Fibroblast of the conjunctiva (primary cell): ENCODE measurements at regions not wholly inside any gene's neighbourhood (a gene's known extent, or its start where the extent isn't known, plus 50 kb on each side); places are given as distances from the start of the nearest gene placed in this dataset.
"Not testable (repeated sequence)": the region's sequence is repeated elsewhere in the genome, so short reads cannot be mapped to it uniquely, and the experiment has no call there.

Experiments used
- DNase-seq: peaks from one replicate; pipeline ENCODE4 v3.0.0-alpha.2; 2010; ENCODE audit warnings: low read depth

DNA sequence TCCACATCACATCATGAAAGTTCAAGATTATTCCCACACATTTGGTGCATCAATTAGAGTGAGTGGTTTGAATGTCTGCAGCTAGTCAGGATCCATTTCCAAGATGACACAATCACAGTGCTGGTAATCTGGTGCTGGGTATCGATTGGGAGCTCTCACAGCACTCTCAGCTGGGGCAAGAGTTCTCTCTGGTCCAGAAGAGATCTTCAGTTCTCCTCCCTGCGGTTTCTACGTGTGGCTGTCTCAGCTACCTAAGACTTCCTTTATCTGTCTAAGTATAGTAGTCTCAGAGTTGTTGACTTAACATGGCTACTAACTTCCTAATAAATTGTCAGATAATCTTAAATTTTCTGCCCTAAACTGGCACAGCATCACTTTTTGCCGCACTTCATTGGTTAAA lies 358.0 kb upstream of the BRINP3 start:
- DNase-seq: no peak

DNA sequence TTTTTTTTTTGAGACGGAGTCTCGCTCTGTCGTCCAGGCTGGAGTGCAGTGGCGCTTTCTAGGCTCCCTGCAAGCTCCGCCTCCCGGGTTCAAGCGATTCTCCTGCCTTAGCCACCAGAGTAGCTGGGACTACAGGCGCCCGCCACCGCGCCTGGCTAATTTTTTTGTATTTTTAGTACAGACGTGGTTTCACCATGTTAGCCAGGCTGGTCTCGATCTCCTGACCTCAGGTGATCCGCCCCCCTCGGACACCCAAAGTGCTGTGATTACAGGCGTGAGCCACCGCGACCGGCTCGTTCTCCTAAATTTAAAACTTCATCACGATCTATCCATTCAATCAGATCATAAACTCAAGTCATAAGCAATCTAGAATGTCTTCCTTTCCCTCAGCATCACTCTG lies 359.5 kb upstream of the BRINP3 start:
- DNase-seq: not testable (repeated sequence)

DNA sequence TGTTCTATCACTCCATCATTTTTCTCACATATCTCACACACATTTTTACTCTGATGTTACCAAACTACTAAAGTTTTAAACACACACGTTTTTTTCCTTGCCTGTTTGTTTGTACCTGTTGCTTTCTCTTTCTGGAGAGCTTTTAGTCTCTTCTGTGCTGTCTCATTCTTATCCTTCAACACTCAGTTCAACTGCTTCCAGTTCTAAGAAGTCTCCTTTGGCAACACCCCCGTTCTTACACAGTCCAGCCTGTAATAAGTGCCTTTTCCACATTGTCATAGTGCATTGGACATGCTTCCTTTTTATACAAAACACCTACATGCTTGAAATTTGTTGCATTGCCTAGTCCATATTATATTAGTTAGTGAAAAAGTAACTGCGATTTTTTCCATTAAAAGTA lies 360.2 kb upstream of the BRINP3 start:
- DNase-seq: no peak

DNA sequence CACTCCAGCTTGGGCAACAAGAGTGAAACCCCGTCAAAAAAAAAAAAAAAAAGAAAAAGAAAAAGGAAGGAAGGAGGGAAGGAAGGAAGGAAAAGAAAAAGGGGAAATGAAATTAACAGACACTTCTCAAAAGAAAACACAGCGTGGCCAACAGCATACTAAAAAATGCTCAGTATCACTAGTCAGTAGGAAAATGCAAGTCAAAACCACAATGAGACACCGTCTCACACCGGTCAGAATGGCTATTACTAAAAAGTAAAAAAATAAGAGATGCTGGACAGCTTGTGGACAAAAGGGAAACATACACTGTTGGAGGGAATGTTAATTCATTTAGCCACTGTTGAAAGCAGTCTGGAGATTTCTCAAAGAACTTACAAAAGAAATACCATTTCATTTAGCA lies 369.5 kb upstream of the BRINP3 start:
- no peak for DNase-seq

DNA sequence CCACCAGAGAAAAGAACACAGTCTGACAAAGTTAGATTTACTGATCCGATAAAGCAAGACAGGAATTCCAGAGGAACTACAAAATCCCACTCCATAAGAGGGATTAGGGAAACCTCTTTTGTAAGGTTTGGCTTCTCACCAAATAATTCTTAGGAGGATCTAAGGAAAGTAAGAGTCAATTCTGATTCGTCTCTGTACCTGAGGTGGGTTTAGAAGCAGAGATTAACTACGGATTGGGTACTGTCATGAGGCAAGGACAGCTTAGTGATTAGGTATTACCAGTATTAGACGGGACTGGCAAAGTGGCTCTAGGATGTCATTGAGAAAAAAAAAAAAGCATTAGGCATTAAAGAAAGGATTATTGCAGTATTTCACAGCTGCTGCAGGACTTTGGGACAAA lies 371.7 kb upstream of the BRINP3 start:
- no peak for DNase-seq

DNA sequence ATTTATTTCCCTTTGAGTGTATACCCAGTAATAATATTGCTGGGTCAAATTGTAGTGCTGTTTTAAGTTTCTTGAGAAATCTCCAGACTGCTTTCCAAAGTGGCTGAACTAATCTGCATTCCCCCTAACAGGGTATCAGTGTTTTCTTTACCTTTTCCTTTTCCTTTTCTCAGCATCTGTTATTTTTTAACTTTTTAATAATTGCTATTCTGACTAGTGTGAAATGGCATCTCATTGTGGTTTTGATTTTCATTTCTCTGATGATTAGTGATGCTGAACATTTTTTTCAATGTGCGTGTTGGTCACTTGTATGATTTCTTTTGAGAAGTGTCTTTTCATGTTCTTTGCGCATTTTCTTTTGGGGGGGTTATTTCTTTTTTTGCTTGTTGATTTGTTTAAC lies 374.9 kb upstream of the BRINP3 start:
- no peak for DNase-seq

DNA sequence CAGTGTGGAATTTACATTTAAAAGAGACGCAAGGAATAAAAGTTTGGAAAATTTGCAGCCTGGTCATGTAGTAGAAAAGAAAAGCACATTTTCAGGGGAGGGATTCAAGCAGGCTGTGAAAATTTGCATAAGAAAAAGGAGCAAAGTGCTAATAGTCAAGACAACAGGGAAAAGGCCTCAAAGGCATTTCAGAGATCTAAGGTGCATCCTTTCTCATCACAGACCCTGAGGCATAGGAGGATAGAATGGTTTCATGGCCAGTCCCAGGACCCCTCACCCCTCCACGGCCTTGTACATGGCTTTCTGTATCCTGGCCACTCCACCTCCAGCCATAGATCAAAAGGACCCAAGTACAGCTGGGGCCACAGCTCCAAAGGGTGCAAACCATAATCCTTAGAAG lies 380.5 kb upstream of the BRINP3 start:
- DNase-seq: no peak

DNA sequence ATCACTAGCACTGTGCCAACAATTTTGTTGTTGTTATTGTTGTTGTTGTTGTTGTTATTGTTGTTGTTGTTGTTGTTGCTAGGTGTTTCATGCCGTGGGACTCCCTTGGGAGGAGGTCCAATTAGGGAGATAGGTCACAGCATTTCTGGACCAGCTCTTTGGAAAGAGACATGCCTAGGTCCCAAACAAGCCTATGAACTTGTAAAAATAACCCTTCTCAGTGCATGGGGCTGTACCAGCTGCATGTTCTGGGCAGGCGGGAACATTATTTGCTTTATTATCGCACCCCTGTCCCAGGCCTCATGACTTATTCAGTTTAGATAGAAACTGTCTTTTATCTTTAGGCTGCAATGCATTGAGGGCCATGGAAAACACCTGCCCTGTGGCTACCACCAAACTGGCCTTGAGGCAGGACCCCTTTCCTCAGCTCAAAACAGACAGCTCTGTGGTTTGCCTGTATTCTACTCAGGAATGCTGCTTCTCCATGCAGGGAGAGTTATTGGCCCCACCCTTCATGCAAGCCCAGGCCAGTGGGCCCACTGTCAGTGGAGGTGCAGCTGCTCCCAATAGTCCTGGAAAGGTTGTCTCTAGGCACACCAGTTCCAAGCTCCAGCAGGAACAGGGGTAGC lies 386.5 kb upstream of the BRINP3 start:
- DNase-seq: no peak

DNA sequence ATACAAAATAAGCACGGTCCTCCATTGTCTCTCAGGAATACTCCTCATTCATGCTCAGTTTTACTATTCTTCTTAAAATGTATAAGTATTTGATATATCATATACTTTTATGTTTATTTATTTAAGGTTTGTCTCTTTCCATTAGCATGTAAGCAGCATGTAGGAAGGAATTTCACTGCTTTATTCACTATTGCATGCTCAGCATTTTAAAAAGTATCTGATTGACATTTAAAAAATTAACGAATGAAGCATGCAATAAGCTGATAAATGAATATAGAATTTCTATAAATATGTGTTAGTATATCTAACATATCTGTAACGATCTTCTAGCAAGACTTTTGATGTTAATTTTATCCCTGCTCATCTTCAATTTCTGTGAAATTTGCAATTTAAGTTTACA lies 402.7 kb upstream of the BRINP3 start:
- DNase-seq: no peak

DNA sequence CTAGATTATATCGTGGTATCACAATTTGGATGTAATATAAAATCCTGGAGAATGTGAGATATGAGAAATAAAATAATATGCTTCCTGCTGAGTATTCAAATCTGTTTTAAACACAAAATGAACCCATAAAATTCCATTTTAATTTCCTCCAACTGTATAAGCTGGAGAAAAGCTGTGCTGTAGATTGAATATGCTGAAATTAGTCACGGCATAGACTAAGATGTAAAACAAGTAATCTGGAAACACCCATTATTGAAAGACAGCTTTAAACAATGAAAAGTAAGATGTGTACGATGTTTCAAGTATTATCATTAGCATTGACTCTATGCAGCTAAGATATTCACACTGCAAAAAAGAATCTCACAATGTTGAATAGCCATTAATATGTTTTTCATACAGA lies 403.4 kb upstream of the BRINP3 start:
- DNase-seq: no peak

DNA sequence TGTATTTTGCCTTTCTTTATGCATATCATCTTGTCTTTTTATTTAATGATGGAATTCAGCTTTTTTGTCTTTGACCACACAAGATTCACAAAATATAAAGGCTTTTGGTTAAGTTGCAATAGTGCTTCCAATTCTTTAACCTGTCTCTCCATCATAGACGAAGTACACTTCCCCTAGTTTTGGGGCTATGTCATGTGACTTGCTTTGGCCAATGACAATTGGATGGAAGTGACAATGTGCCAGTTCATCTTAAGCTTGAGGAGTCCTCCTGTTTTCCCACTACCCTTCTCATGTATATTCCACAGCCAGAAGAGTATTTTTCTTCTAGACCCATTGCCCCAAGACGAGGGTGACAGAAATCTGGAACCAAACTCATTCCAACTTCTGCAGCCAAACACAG lies 419.6 kb upstream of the BRINP3 start:
- DNase-seq: no peak

DNA sequence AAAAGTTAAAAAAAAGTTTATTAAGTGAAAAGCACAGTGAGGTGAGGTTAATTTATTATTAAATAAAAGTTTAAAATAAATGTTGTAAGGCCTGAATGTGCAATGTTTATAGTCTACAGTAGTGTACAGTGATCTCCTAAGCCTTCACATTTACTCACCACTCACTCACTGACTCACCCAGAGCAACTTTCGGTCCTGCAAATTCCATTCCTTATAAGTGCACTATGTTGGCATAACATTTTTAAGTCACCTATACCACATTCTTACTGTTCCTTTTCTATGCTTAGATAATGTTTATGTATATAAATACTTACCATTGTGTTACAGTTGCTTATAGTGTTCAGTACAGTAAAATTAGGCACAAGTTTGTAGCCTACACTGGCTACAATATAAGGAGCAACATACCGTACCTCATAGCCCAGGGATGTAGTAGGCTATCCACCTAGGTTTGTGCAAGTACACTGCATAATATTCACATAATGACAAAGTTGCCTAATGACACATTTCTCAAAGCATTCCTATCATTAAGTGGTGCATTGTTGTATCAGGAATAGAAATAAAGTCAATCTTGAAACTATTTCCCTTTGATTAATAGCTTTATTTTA lies 426.5 kb upstream of the BRINP3 start:
- peak; percentile 14 for DNase-seq

DNA sequence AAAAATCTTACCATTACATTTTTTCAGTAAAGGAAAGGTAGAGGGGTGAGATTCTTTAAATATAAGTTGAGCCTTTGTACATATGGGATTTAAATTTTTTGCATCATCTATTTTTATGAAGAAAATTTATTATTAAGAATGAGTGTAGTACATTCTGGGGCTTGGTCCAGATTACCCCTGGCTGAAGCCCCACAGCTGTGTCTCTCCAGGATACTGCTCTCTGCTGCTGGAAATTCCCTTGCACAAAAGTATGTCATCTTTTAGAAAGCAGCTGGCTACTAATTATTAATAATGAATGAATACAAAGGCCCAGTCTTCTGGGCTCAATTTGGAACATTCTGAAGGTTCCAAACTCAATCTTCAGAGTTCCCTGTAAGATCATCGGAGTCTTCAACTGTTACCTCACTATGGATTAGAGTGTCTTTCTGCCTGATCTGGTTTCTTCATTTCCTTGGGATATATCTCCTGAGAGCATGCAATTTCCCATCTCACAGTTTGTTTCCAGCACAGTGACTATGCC lies 428.6 kb upstream of the BRINP3 start:
- DNase-seq: no peak

DNA sequence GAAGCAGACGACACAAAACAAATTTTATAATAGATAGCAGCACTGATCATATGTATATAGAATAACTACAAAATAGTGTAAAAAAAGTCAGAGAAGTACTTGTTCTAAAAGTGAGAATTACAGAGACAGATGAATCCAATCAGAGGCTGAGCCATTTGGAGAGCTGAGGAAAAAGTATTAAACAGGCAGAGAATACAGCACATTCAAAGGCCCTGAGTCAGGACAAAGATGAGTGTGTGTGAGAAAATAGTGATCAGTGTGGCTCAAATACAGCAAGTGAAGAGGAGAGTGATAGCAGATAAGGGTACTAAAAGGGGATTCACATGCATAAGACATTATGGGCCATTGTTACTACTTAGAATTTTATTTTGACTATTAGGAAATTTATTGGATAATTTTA lies 430.6 kb upstream of the BRINP3 start:
- DNase-seq: no peak

DNA sequence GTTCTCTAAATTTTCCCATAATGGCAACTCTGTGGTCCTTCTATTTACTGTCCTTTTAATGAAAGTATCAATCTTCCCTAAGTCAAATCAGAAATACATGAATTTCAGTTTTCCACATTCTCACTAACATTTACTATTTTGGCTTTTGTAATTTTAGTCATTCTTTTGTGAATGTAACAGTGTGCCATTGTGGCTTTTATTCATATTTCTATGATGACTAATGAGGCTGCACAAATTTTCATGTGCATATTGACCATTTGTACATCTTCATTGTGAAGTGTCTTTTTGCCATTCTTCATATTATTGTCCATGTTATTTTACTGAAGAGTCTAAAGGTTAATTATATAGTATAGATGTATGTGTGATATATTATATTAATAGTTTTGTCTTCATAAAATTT lies 431.0 kb upstream of the BRINP3 start:
- no peak for DNase-seq

DNA sequence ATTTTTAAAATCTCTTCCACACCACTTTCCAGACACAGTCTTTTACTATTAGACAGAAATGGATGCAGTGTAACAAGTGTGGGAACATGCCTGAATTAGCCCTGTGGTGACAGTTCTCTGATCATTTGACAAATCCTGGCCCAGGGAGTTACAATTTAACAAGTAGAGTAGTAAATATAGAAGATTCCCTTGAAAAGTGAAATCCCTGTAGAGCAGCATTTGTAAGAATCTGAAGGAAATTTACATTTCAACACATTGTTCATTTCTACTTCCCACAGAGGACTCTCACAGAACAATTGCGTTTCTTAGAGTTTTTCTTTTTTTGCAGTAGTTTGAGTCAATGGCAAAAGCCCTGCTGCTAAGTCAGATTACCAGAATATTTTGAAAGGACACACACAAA lies 458.3 kb upstream of the BRINP3 start:
- DNase-seq: no peak

DNA sequence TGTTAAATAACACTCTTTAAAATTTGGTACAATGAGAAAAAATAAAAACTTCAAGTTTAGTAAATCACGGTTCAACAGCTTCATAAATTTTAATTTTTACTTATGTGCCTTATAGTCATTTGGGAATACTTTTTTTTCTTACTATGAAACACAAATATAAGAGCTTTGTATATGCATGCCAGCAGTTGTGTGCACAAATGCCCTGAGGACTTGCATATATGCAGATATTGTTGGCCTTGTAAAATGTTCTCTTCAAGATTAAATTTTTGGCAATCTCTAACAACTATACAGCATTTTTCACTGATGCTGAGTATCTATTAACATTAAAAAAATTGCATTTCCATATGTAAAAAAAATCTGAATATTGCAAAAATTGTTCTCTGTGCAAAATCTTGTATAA lies 458.7 kb upstream of the BRINP3 start:
- DNase-seq: no peak

DNA sequence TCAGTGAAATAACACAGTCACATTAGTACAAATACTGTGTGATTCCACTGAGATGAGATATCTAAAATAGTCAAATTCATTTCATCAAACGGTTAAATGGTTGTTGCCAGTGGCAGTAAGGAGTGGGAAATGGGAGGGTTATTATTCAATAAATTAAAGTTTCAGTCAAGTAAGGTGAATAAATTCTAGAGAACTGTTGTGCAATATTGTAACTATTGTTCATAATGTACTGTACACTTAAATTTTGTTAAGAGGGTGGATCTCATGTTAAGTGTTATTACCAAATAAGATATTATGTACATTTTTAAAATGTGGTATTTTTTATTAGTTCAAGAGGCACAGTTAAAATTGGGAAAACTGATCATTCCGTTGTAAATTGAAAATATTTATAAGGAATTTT lies 463.3 kb upstream of the BRINP3 start:
- no peak for DNase-seq

DNA sequence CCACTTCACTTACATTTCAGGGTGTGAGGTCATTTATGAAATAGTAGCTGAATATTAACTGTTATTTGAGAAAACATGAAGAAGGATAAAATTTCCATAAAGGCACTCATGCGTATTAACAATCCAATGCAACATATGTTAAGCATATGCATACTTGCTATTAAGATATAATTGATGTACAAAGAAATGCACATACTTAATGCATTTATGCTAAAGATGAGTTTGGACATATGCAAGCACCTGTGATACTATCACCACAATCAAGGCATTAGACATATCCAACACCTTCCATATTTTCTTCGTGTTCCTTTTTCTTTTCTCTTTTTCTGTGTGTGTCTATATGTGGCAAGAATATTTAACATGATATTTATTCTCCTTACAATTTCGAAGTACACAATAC lies 464.8 kb upstream of the BRINP3 start:
- no peak for DNase-seq

DNA sequence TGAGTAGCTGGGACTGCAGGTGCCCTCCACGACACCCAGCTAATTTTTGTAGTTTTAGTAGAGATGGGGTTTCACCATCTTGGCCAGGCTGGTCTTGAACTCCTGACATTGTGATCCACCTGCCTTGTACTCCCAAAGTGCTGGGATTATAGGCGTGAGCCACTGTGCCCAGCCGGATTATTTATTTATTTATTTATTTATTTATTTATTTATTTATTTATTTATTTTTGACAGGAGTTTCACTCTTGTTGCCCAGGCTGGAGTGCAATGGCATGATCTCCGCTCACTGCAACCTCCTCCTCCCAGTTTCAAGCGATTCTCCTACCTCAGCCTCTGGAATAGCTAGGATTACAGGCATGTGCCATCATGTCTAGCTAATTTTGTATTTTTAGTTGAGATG lies 466.1 kb upstream of the BRINP3 start:
- DNase-seq: not testable (repeated sequence)

DNA sequence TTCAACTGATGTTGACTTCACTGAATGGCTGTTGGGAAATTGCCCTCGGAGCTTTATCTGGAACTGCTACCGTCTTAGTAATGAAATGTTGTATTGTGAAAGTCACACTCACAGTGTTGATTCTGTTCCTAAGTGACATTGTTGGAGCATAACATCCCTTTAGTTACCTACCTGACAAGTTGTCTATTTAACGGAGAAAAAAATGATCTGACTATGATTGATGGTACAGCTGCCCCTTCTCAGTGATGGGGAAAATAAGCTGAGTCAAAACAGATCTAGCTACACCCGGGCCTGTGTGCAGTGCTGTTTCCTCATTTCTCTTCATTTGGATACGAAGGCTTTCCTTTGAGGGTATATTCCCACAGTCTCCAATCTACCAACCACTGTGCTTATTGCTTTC lies 472.3 kb upstream of the BRINP3 start:
- DNase-seq: no peak

DNA sequence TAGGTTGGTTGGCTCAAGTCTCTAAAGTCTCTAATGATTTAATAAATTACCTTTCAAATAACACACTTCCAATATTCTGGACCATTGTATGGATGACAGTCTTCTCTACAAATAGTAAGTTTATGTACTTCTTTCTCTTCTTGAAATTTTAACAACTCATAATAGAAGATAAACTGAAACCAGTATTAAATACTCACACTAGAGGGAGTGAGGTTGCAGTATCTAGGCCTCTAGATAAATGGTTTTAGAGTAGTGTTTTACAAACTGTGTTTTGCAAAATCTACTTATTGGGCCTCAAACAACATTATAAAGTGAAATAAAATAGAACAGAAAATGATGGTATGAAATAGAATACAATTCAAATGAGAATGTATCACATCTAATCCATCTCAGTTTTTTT lies 479.9 kb upstream of the BRINP3 start:
- DNase-seq: no peak

DNA sequence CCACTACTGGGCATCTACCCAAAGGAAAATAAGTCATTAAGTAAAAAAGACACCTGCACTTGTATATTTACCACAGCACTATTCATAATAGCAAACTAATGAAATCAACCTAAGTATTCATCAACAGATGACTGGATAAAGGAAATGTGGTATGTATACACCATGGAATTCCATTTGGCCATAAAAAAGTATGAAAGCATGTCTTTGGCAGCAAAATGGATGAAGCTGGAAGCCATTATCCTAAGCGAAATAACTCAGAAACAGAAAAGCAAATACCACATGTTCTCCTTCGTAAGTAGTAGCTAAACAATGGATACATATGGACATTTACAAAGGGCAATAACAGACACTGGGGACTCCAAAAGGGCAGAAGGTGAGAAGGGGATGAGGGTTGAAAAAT lies 485.7 kb upstream of the BRINP3 start:
- no peak for DNase-seq

DNA sequence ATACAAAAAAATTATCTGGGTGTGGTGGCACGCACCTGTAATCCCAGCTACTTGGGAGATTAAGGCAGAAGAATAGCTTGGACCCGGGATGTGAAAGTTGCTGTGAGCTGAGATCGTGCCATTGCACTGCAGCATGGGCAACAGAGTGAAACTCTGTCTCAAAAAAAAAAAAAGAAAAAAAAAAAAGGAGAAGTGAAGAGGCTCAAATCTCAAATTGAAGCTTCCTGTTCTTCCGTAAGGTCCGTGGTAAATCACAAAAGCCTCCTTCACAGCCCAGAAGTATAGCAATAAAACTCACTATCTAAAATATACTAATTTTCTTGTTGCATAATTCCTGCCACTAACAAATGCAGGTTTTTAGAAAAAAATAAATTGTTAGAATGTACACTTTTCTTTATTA lies 498.2 kb upstream of the BRINP3 start:
- no peak for DNase-seq
